ENCODE measurements at regions not wholly inside any gene's neighbourhood (a gene's known extent, or its start where the extent isn't known, plus 50 kb on each side); places are given as distances from the start of the nearest gene placed in this dataset.

DNA sequence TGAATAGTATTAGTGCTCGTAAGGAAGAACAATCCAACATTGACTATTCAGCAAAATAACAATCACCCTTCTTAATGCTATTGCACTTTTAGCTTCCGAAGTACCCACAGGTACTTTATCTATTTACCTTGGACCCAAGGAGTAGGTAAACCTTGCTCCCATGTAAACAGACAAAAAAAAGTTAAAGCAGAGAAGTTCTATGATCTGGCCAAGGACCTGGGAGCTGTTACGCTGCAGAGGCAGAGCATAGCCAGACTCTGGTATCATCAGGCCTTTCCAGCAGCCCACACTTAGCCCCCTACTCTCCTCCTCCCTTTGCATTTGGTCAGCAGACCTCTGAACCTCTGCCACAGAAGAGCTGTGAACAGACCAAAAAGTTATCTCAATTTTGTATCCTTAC lies 130.3 kb upstream of the TPM1 start:
- Histone ChIP-seq H3K36me3 (ENCODE audit: control insufficient read depth, insufficient read depth, low read length) (no peaks in the 10 kb centered on the region), H3K27ac (no peak overlapping the region), H3K9me3 (ENCODE audit: control insufficient read depth, low read length) (no peaks in the 10 kb centered on the region), H3K4me3 (ENCODE audit: low read depth, low read length) (no peak overlapping the region), H2AFZ (no peak overlapping the region), H3K79me2 (no peaks in the 10 kb centered on the region), H3K4me1 (no peaks in the 10 kb centered on the region), H3K4me2 (ENCODE audit: low read length) (no peak overlapping the region), H3K9ac (no peak overlapping the region), H3K27me3 (ENCODE audit: control insufficient read depth, insufficient read depth, low read length) (no peaks in the 10 kb centered on the region)
- TF ChIP-seq, protein P1, sequence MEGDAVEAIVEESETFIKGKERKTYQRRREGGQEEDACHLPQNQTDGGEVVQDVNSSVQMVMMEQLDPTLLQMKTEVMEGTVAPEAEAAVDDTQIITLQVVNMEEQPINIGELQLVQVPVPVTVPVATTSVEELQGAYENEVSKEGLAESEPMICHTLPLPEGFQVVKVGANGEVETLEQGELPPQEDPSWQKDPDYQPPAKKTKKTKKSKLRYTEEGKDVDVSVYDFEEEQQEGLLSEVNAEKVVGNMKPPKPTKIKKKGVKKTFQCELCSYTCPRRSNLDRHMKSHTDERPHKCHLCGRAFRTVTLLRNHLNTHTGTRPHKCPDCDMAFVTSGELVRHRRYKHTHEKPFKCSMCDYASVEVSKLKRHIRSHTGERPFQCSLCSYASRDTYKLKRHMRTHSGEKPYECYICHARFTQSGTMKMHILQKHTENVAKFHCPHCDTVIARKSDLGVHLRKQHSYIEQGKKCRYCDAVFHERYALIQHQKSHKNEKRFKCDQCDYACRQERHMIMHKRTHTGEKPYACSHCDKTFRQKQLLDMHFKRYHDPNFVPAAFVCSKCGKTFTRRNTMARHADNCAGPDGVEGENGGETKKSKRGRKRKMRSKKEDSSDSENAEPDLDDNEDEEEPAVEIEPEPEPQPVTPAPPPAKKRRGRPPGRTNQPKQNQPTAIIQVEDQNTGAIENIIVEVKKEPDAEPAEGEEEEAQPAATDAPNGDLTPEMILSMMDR (IDR thresholded peaks at IDR 0.05), result no peak

DNA sequence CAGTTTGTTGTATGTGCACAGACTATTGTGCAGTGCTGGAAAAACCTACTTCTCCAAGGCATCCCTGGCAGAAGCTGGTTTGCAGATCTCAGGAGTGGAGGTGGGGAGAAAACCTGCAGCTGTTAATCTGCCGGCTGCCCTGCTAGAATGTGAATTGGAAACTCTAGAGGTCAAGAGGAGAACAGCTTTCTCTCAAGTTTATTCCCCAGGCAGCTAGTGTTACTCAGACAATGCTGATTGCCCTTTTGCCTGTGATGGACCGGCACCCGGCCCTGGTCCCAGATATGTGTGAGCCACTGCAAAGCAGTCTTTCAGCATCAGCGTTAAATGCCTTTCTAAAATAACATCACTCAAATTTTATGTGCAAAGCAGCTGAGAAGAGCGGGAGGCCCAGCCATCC lies 129.7 kb upstream of the TPM1 start:
- H3K27ac ChIP-seq, result no peak overlapping the region

DNA sequence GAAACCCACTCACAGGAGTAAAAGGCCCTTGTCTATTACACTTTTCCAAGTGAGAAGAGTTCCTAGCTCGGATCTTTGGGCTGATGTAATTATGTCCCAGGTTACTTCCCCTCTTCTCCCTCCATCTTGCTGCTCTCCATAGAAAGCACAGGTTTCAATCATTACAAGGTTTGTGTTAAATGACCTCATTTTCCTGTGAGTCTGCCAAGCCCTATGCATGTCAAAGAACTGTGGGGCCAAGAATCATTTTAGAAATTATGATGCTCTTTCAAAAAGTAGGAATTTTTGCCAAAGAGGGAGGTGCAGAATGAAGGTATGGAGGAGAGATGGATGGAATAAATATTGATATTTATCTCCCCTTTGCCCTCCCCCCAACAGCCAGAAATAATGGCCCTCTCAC lies 129.3 kb upstream of the TPM1 start:
- Histone ChIP-seq H3K27ac (no peak overlapping the region), H3K4me1 (no peaks in the 10 kb centered on the region), H3K36me3 (ENCODE audit: control insufficient read depth, insufficient read depth, low read length) (no peaks in the 10 kb centered on the region), H3K79me2 (no peaks in the 10 kb centered on the region), H3K4me2 (ENCODE audit: low read length) (no peak overlapping the region), H3K9ac (no peak overlapping the region), H3K4me3 (ENCODE audit: low read depth, low read length) (no peak overlapping the region), H2AFZ (no peak overlapping the region), H3K9me3 (ENCODE audit: control insufficient read depth, low read length) (no peaks in the 10 kb centered on the region), H3K27me3 (ENCODE audit: control insufficient read depth, insufficient read depth, low read length) (no peaks in the 10 kb centered on the region)
- TF ChIP-seq, protein P1 (IDR thresholded peaks at IDR 0.05), result no peak

More for the DNA sequence above, 129.7 kb upstream of the TPM1 start:
- no peaks in the 10 kb centered on the region for H3K4me1 ChIP-seq
- no peaks in the 10 kb centered on the region for H3K36me3 ChIP-seq (ENCODE audit: control insufficient read depth, insufficient read depth, low read length)
- H3K9me3 ChIP-seq (ENCODE audit: control insufficient read depth, low read length), result no peaks in the 10 kb centered on the region
- H3K4me3 ChIP-seq (ENCODE audit: low read depth, low read length), result no peak overlapping the region
- H3K27me3 ChIP-seq (ENCODE audit: control insufficient read depth, insufficient read depth, low read length), result no peaks in the 10 kb centered on the region
- no peaks in the 10 kb centered on the region for H3K79me2 ChIP-seq
- H3K9ac ChIP-seq, result no peak overlapping the region
- H2AFZ ChIP-seq, result no peak overlapping the region
- TF ChIP-seq, protein P1 (IDR thresholded peaks at IDR 0.05), result no peak
- H3K4me2 ChIP-seq (ENCODE audit: low read length), result no peak overlapping the region

DNA sequence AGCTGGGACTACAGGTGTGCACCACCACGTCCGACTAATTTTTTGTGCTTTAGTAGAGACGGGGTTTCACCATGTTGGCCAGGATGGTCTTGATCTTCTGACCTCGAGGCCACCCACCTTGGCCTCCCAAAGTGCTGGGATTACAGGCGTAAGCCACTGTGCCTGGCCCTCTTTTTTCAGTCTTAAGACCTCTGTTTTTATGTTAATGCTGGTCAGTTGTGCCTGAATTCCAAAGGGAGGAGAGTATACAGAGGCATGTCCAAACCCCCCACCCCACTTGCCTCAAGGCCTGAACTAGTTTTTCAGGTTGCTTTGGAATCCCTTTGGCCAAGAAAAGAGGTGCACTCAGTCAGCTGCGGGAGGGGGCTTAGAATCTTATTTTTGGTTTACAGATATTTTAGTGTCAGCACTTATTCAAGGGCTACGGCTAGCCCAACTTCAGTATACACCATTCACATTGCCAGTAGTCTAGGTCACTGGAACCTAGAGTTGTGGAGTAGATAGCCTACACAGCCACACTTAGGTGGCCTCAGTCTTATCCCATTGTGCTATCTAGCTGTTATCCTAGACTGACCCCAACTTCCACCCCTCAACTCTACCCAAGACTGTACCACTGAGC lies 128.0 kb upstream of the TPM1 start:
- no peak overlapping the region for H3K9ac ChIP-seq
- H3K4me3 ChIP-seq (ENCODE audit: low read depth, low read length), result no peak overlapping the region

More for the DNA sequence above, 128.0 kb upstream of the TPM1 start:
- H3K9me3 ChIP-seq (ENCODE audit: control insufficient read depth, low read length), result no peaks in the 10 kb centered on the region
- no peak overlapping the region for H3K27ac ChIP-seq
- no peaks in the 10 kb centered on the region for H3K79me2 ChIP-seq
- TF ChIP-seq, protein P1 (IDR thresholded peaks at IDR 0.05), result no peak
- H3K4me1 ChIP-seq, result no peaks in the 10 kb centered on the region
- no peaks in the 10 kb centered on the region for H3K27me3 ChIP-seq (ENCODE audit: control insufficient read depth, insufficient read depth, low read length)
- H2AFZ ChIP-seq, result no peak overlapping the region
- H3K4me2 ChIP-seq (ENCODE audit: low read length), result no peak overlapping the region
- H3K36me3 ChIP-seq (ENCODE audit: control insufficient read depth, insufficient read depth, low read length), result no peaks in the 10 kb centered on the region
